ENCODE measurements at regions not wholly inside any gene's neighbourhood (a gene's known extent, or its start where the extent isn't known, plus 50 kb on each side); places are given as distances from the start of the nearest gene placed in this dataset.

- no peak overlapping the region for H3K4me3 ChIP-seq (replicated peaks; ENCODE audit: low read depth, low read length)
- TF ChIP-seq CTCF (IDR thresholded peaks at IDR 0.05; ENCODE audit: low read length, missing control alignments): no peak
- no peak for DNase-seq (ENCODE audit: low read depth)
Measured at GRCh38 chr1:14297356-14297755, 301.1 kb upstream of the KAZN start.

GRCh38 chr1:14298806-14299205 lies 299.7 kb upstream of the KAZN start:
- no peak overlapping the region for H3K4me3 ChIP-seq (replicated peaks; ENCODE audit: low read depth, low read length)
- TF ChIP-seq CTCF (IDR thresholded peaks at IDR 0.05; ENCODE audit: low read length, missing control alignments): no peak
- DNase-seq (ENCODE audit: low read depth): no peak

GRCh38 chr1:14300991-14301703 lies 297.3 kb upstream of the KAZN start:
- TF ChIP-seq CTCF (IDR thresholded peaks at IDR 0.05; ENCODE audit: low read length, missing control alignments): no peak
- no peak for DNase-seq (ENCODE audit: low read depth)
- H3K4me3 ChIP-seq (replicated peaks; ENCODE audit: low read depth, low read length): no peak overlapping the region

GRCh38 chr1:14301704-14302024 lies 296.8 kb upstream of the KAZN start:
- DNase-seq (ENCODE audit: low read depth): no peak
- no peak overlapping the region for H3K4me3 ChIP-seq (replicated peaks; ENCODE audit: low read depth, low read length)

GRCh38 chr1:14302025-14302424 lies 296.5 kb upstream of the KAZN start:
- H3K4me3 ChIP-seq (replicated peaks; ENCODE audit: low read depth, low read length): no peak overlapping the region
- TF ChIP-seq CTCF (IDR thresholded peaks at IDR 0.05; ENCODE audit: low read length, missing control alignments): no peak
- no peak for DNase-seq (ENCODE audit: low read depth)

More at GRCh38 chr1:14301704-14302024, 296.8 kb upstream of the KAZN start:
- no peak for TF ChIP-seq CTCF (IDR thresholded peaks at IDR 0.05; ENCODE audit: low read length, missing control alignments)

GRCh38 chr1:14303011-14303410 lies 295.5 kb upstream of the KAZN start:
- no peak overlapping the region for H3K4me3 ChIP-seq (replicated peaks; ENCODE audit: low read depth, low read length)
- DNase-seq (ENCODE audit: low read depth): no peak
- no peak for TF ChIP-seq CTCF (IDR thresholded peaks at IDR 0.05; ENCODE audit: low read length, missing control alignments)

- no peak overlapping the region for H3K4me3 ChIP-seq (replicated peaks; ENCODE audit: low read depth, low read length)
- no peak for TF ChIP-seq CTCF (IDR thresholded peaks at IDR 0.05; ENCODE audit: low read length, missing control alignments)
- no peak for DNase-seq (ENCODE audit: low read depth)
Measured at GRCh38 chr1:14304381-14304865, 294.1 kb upstream of the KAZN start.
